NCI-H345 treated with DMSO at 0.1 percent for 48 hours (cell line): ENCODE measurements at regions not wholly inside any gene's neighbourhood (a gene's known extent, or its start where the extent isn't known, plus 50 kb on each side); places are given as distances from the start of the nearest gene placed in this dataset.
A peak's percentile ranks its signal among the peaks of the same experiment; 100 is the strongest.

Experiments
- DNase-seq: peaks from one replicate; lab custom pipeline; 2025; ENCODE audit not compliant: unreplicated experiment; lab: John Stamatoyannopoulos, UW

DNA sequence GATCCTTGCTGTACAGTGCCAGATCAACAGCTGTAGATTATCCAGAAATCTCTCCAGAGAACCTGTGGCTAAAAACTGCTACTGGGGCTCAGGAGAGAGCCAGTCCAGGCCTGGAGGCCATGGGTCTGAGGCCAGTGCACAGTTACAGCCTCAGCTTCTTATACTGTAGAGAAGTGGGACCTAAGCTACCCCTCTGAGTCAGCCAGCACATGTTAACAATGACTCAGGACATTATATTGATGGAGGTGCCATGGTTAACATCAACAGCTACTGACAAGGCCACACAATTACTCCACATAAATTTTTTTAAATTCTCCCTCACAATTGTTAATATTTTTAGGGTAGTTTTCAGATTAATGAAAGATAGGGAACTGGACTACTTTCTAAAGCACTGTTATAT, 138.5 kb downstream of the RBM26 start:
- no peak for DNase-seq

DNA sequence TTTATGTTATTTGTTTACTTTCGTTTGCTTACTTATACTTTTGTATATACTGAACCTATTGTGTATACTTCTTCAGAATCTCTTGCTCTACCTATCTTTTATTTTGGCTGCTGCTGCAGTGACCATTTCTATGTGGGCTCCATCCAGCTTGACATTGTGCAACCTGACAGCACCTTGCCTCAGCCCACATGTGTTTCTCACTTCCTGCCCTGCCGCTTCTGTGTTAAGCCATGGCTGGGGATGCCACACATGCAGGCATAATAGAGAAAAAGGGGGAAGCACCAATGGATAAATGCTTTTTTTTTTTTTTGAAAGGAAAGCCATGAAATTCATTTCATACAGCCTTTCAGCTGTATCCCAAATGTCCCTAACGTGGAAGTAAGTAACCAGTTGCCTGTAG, 147.6 kb downstream of the RBM26 start:
- DNase-seq = no peak

- peak; percentile 30 for DNase-seq
Measured at GRCh38 chr13:79246578-79246949, 159.5 kb downstream of the RBM26 start.

GRCh38 chr13:79245937-79246577, 160.0 kb downstream of the RBM26 start:
- no peak for DNase-seq

GRCh38 chr13:79241697-79242096, 164.4 kb downstream of the RBM26 start:
- no peak for DNase-seq

GRCh38 chr13:79237981-79238380, 168.1 kb downstream of the RBM26 start:
- no peak for DNase-seq

DNA sequence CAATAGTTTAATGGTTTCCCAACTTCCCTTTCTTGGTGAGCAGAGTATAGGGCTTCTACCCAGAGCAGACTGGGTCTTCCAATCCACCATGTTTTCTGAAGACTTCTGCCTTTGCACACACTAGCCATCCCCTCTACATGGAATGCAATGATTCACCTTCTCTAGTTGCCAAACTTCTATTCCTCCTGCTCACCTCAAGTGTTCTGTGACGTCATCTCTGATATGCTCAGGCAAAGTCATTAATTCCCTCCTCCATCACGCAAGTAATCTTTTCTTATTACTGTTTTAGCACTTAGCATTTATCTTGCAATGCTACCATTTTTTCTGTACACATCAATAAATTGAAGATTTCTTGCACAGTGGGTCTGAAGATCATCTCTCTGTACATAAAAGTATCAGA, 174.2 kb downstream of the RBM26 start:
- DNase-seq = no peak

DNA sequence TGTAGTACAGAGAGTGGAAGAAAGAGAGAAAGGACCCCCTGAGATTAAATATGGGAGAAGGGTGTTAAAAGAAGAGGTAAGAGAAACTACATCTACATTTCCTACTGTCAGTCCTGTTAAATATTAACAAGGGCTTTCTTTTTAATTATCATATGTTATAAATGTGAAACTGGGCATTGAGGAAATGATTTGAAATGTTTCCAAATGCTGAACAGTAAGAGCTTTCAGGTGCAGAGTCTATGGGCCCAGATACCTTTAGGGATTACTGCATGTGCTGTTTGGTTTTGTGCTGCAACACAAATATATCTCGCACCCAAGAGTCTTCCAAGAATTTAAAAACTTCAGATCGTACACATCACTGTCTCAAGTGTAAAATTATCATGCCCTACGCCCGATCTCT, 176.3 kb downstream of the RBM26 start:
- no peak for DNase-seq

DNA sequence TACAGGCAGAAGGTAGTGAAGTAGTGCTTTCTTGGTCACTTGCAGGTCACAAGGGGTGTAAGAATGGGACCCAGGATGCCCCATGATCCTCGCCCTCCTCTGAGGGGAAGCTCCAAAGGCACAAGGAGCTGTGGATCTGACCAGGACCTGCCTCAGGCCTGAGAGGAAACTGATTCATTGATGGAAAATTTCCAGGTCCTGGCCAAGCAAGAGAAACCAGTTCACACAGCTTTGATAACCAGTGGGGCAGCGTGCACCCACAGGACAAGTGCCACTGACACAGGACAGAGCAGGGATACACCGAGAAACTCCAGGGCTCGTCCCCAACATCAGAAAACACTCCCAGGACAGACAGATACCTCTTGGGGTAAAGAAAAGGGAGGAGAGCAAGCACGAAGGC, 177.1 kb downstream of the RBM26 start:
- no peak for DNase-seq

- DNase-seq = no peak
Measured at GRCh38 chr13:79227418-79227817, 178.6 kb downstream of the RBM26 start.

- no peak for DNase-seq
Measured at GRCh38 chr13:79226938-79227337, 179.1 kb downstream of the RBM26 start.

GRCh38 chr13:79226250-79226649, 179.8 kb downstream of the RBM26 start:
- no peak for DNase-seq

DNA sequence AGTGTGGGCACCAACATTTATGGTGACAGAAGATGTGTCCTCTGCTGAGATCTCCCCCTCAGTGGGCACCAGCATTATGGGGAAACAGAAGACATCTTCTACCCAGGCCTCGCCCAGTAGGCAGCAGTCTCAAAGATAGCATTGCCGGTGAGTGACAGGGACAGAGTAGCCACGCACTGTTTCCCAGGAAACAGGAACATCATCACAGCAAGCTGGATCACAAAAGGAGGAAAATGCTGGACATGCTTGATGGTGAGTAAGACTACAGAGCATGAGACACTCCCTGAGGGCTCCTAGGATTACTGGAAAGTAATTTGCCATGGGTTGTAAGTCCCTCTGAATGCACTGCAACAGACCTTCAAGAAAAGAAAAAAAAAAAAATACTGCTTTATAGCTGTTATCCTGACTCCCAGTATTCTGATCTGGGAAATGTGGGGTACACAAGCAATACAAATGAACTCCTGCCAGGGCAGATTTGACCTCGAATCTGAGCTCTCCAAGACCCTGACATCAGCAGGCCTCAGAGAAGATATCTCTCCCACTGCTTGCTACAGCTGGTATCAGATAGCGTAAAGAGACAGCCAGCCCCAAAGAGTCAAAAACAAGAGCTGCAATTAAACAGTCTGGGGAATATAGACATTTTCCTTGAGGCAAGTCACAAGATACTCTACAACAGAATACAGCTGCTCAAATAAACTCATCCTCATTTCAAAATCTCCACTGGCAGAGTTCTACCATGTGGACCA, 180.4 kb downstream of the RBM26 start:
- no peak for DNase-seq

DNA sequence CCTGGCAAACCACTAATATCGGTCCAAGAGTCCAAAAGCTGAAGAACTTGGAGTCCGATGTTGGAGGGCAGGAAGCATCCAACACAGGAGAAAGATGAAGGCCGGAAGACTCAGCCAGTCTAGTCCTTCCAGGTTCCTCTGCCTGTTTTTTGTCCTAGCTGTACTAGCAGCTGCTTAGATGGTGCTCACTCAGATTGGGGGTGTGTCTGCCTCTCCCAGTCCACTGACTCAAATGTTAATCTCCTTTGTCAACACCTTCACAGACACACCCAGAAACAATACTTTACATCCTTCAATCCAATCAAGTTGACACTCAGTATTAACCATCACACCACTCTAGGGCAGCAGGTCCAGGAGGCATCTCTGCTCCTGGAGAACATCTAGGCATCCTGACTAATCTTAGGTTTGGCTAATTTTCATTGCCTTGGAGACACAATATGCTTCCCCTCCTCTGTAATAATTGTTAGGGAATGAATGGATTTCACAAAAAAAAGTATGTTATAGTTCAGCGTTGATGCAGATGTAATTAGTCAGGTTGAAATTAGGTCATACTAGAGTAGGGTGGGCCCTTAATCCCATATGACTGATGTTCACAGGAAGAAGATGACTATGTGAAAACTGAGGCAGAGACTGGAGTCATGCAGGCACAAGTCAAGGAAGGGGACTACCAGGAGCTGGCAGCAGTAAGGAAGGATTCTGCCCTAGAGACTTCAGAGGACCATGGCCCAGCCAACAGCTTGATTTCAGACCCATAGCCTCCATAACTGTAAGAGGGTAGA, 183.4 kb downstream of the RBM26 start:
- no peak for DNase-seq

GRCh38 chr13:79212064-79212619, 193.9 kb downstream of the RBM26 start:
- DNase-seq = peak; percentile 91

GRCh38 chr13:79211377-79211776, 194.7 kb downstream of the RBM26 start:
- DNase-seq = no peak

DNA sequence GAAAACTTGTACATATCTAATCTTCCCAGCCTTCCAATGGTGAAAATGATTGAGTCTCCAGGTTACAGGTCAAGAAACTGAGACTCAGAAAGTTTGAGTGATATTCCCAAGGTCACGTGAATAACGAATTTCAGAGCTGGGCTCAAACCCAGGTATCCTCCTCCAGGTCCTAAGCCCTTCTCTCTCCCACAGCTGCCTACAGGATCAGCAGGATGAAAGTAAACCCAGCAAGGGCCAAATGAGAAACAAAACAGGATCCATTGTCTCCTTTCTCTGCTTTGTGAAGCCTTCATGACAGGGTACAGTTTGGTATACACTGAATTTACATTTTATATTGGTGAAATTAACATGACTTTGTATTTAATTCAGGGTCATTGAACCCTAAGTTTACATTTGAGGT, 208.1 kb downstream of the RBM26 start:
- DNase-seq = no peak

GRCh38 chr13:79196843-79197242, 209.2 kb downstream of the RBM26 start:
- DNase-seq = no peak

- no peak for DNase-seq
Measured at GRCh38 chr13:79196366-79196765, 209.7 kb downstream of the RBM26 start.

DNA sequence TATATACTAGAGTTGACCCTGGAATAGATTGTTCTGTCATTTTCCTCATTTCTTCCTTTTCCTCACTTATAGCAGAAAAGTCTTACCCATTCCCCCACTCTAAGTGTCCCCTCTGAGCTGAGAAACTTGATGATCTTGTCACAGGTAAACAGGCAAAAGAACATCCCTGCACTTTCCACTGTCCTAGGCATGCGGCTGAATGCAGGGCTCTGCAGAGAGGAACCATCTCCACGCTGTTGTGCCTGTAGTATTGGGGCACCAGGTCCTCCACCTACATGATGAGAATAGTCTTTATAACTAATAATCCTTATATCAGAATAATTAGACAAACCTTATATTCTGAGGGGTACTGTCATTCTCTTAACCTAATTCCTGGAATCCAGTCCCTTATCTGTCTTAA, 211.3 kb downstream of the RBM26 start:
- DNase-seq = no peak

GRCh38 chr13:79194272-79194671, 211.8 kb downstream of the RBM26 start:
- no peak for DNase-seq

DNA sequence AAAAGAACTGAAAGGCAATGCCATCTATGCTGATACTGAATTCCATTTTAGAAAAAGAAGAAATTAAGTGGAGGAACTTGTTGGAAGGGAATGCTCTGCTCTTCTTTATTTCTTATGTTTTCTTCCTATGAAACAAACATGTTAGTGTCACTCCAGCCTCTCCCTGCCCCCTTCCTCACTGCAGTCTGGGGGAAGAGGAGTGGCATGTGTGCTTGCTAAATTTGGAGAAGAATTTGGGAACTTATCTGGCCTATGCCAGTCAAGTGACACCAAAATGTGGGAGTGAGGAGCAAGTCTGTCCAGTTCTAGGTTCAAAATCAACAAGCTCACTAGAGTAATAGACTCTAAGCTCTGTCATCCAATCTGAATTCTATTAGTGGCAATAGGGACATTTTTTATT, 214.6 kb downstream of the RBM26 start:
- DNase-seq = no peak
